ENCODE measurements at regions not wholly inside any gene's neighbourhood (a gene's known extent, or its start where the extent isn't known, plus 50 kb on each side); places are given as distances from the start of the nearest gene placed in this dataset.
"Not testable (repeated sequence)": the region's sequence is repeated elsewhere in the genome, so short reads cannot be mapped to it uniquely, and the experiment has no call there.

DNA sequence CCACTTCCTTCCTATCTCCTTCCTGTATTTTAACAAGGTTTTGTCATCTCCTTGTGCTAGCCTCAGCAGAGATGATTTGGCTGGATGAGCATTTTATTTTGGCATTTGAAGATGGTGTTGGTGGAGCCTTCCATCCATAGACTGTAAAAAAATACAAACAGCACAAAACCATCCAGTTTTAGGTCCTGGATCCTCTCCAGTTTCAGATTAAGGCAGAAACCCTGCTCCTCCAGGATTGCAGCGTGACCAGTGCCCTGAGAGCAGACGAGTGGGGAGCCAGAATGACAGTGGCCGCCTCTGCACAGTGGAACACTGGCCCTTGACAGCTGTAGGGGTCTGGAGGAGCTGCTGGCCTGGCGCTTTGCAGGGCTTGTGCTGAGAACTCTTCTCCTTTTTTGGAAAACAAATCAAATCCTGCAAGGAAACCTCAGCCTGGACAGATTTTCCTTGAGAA lies 72.2 kb upstream of the GADD45A start:
- intact Hi-C loops (cut with DNase I; ENCODE audit: low total_unique reads) = no loop called here
- no peak overlapping the region for H3K4me3 ChIP-seq
- DNase-seq (ENCODE audit: low spot score in 2 of 2) = no peak
- no peaks in the 10 kb centered on the region for H3K4me1 ChIP-seq
- H3K9me3 ChIP-seq = no peaks in the 10 kb centered on the region
- H3K27me3 ChIP-seq = no peaks in the 10 kb centered on the region
- no peaks in the 10 kb centered on the region for H3K36me3 ChIP-seq
- TF ChIP-seq POLR2AphosphoS5 (IDR thresholded peaks at IDR 0.05) (no peak), POLR2A (IDR thresholded peaks at IDR 0.05) (no peak)
- TF ChIP-seq, protein P1, sequence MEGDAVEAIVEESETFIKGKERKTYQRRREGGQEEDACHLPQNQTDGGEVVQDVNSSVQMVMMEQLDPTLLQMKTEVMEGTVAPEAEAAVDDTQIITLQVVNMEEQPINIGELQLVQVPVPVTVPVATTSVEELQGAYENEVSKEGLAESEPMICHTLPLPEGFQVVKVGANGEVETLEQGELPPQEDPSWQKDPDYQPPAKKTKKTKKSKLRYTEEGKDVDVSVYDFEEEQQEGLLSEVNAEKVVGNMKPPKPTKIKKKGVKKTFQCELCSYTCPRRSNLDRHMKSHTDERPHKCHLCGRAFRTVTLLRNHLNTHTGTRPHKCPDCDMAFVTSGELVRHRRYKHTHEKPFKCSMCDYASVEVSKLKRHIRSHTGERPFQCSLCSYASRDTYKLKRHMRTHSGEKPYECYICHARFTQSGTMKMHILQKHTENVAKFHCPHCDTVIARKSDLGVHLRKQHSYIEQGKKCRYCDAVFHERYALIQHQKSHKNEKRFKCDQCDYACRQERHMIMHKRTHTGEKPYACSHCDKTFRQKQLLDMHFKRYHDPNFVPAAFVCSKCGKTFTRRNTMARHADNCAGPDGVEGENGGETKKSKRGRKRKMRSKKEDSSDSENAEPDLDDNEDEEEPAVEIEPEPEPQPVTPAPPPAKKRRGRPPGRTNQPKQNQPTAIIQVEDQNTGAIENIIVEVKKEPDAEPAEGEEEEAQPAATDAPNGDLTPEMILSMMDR (IDR thresholded peaks at IDR 0.05) = no peak
- H3K27ac ChIP-seq = peak overlapping the region; percentile 40 to 71

DNA sequence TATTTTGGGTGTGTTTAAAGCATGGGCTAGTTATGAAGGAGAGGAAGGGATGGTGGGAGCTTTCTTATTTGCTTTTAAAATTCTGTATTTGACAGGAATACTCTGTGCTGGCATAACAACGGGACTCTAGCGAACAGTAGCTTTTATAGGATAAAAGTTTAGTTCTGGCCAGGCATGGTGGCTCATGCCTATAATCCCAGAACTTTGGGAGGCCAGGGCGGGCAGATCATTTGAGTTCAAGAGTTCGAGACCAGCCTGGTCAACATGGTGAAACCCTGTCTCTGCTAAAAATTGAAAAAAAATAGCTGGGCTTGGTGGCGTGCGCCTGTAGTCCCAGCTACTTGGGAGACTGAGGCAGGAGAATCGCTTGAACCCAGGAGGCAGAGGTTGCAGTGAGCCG lies 71.5 kb upstream of the GADD45A start:
- H3K27me3 ChIP-seq; DNase-seq (ENCODE audit: low spot score in 2 of 2); H3K4me3 ChIP-seq; H3K36me3 ChIP-seq; intact Hi-C loops (cut with DNase I; ENCODE audit: low total_unique reads); H3K4me1 ChIP-seq; H3K9me3 ChIP-seq: not testable (repeated sequence)
- peak overlapping the region; percentile 40 to 71 for H3K27ac ChIP-seq

DNA sequence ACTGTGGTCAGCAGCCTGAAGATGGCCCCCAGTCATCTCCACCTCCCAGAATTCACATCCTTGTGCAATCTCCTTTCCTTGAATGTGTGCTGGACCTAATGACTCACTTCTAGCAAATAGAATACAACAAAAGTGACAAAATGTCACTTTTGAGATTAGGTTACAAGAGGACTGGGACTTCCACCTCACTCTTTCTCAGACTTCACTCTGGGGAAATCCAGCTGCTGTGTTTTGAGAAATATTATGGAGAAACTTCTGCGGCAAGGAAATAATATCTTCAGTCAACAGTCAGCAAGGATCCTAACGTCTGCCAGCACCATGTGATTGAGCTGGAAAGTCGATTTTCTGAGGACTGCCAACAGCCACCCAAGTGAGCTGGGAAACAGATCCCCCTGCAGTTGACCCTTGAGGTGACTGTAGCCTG lies 70.5 kb upstream of the GADD45A start:
- no peaks in the 10 kb centered on the region for H3K27me3 ChIP-seq
- TF ChIP-seq, protein P1 (IDR thresholded peaks at IDR 0.05) = no peak
- TF ChIP-seq POLR2A (IDR thresholded peaks at IDR 0.05) (no peak), POLR2AphosphoS5 (IDR thresholded peaks at IDR 0.05) (peak in 1 of 3 donors; percentile 21)
- H3K36me3 ChIP-seq = no peaks in the 10 kb centered on the region
- peak overlapping the region in 1 of 2 donors; percentile 69 for H3K27ac ChIP-seq
- no peak for DNase-seq (ENCODE audit: low spot score in 2 of 2)
- H3K4me3 ChIP-seq = no peak overlapping the region
- intact Hi-C loops (cut with DNase I; ENCODE audit: low total_unique reads) = no loop called here
- no peaks in the 10 kb centered on the region for H3K9me3 ChIP-seq
- H3K4me1 ChIP-seq = peaks cover 0 to 5% of the 10 kb centered on the region in 2 donors

DNA sequence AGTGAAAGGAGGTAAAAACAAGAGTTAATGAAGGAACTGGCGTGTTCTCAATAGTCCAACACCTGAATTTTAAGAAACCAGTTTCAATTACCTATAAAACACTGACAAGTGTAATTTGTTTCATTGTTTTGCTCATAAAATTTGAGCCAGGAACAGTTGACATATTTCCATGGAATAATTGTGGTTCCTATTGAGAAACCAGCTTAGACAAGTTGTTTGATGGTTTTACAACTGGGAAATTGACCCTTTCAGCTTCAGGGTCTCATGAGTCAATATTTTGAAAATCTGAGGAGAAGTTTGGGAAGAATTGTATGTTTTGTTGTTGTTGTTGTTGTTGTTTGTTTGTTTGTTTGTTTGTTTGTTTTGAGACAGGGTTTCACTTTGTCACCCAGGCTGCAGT lies 69.1 kb upstream of the GADD45A start:
- Histone ChIP-seq H3K36me3 (no peaks in the 10 kb centered on the region), H3K27ac (peak overlapping the region in 1 of 2 donors; percentile 54), H3K4me1 (peaks cover 0 to 5% of the 10 kb centered on the region in 2 donors), H3K4me3 (no peak overlapping the region), H3K27me3 (no peaks in the 10 kb centered on the region), H3K9me3 (no peaks in the 10 kb centered on the region)
- TF ChIP-seq, protein P1 (IDR thresholded peaks at IDR 0.05) = no peak
- TF ChIP-seq POLR2AphosphoS5 (IDR thresholded peaks at IDR 0.05) (no peak), POLR2A (IDR thresholded peaks at IDR 0.05) (no peak)
- intact Hi-C loops (cut with DNase I; ENCODE audit: low total_unique reads) = no loop called here
- no peak for DNase-seq (ENCODE audit: low spot score in 2 of 2)

DNA sequence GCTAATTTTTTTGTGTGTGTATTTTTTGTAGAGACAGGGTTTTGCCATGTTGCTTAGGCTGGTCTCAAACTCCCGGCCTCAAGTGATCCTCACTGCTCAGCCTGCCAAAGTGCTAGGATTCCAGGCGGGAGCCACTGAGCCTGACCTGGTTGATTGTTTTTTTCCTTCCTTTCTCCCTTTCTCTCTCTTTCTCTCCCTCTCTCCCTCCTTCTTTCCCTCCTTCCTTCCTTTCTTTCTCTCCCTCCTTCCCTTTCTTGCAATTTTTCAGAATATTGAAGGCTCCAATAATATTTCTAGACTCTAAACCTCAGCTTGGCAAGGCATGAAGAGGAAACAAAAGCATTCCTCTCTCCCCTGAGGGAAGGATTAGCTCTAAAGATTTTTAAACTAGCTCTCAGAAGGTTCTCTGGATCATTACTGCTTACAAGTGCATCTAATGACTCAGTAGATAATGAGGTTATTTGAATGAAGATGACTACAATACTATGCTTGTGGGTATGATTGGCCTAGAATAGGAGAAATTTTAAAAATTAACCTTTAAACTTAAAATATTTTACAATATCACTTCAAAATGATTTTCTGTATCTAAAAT lies 68.5 kb upstream of the GADD45A start:
- H3K27ac ChIP-seq = peak overlapping the region; percentile 49 to 54
- no peaks in the 10 kb centered on the region for H3K36me3 ChIP-seq
- H3K4me1 ChIP-seq = peaks cover 0 to 5% of the 10 kb centered on the region in 2 donors
- intact Hi-C loops (cut with DNase I; ENCODE audit: low total_unique reads) = no loop called here
- DNase-seq (ENCODE audit: low spot score in 2 of 2) = no peak
- no peak for TF ChIP-seq POLR2A (IDR thresholded peaks at IDR 0.05)
- TF ChIP-seq, protein P1 (IDR thresholded peaks at IDR 0.05) = no peak
- TF ChIP-seq POLR2AphosphoS5 (IDR thresholded peaks at IDR 0.05) = no peak
- no peaks in the 10 kb centered on the region for H3K27me3 ChIP-seq
- H3K4me3 ChIP-seq = no peak overlapping the region
- no peaks in the 10 kb centered on the region for H3K9me3 ChIP-seq

All from breast epithelium (tissue), 4 donors.